Astrocyte (in vitro differentiated cells and primary cell): ENCODE measurements at regions not wholly inside any gene's neighbourhood (a gene's known extent, or its start where the extent isn't known, plus 50 kb on each side); places are given as distances from the start of the nearest gene placed in this dataset.

Experiments
- DNase-seq: peaks from one replicate; pipeline ENCODE4 v3.0.0-alpha.2; 2010; ENCODE audit warnings: low read depth
- FAIRE-seq: peaks from 2 replicates; lab custom pipeline; 2011; peaks lifted over from hg19 to GRCh38; lab: Jason Lieb, UNC
- H2AFZ ChIP-seq: 2 replicates; pipeline ENCODE4 v1.6.0; 2012; ENCODE audit warnings: low read depth, low read length, inconsistent platforms
- H3K27ac ChIP-seq: 2 replicates; pipeline ENCODE4 v1.5.1; 2011; ENCODE audit warnings: low read depth, low read length, inconsistent platforms
- H3K27me3 ChIP-seq: 2 replicates; pipeline ENCODE4 v1.6.0; 2011; ENCODE audit warnings: low read length, inconsistent platforms; ENCODE audit not compliant: insufficient read depth
- H3K36me3 ChIP-seq: 2 replicates; pipeline ENCODE4 v1.5.1; 2011; ENCODE audit warnings: low read length, inconsistent platforms; ENCODE audit not compliant: insufficient read depth
- H3K4me1 ChIP-seq: 2 replicates; pipeline ENCODE4 v1.5.1; 2011; ENCODE audit warnings: low read length, inconsistent platforms; ENCODE audit not compliant: insufficient read depth
- H3K4me2 ChIP-seq: 2 replicates; pipeline ENCODE4 v1.6.0; 2012; ENCODE audit warnings: low read length, inconsistent platforms
- H3K4me3 ChIP-seq: 2 replicates; pipeline ENCODE4 v1.5.1; 2011; ENCODE audit warnings: low read depth, mild to moderate bottlenecking, low read length, inconsistent platforms; ENCODE audit not compliant: insufficient read depth
- H3K79me2 ChIP-seq: 2 replicates; pipeline ENCODE4 v1.6.0; 2012; ENCODE audit warnings: mild to moderate bottlenecking, low read length, inconsistent platforms; ENCODE audit not compliant: insufficient read depth
- H3K9ac ChIP-seq: 2 replicates; pipeline ENCODE4 v1.6.0; 2012; ENCODE audit warnings: mild to moderate bottlenecking, low read length, inconsistent platforms
- H3K9me3 ChIP-seq: 2 replicates; pipeline ENCODE4 v1.5.1; 2012; ENCODE audit warnings: low read depth, mild to moderate bottlenecking, low read length, inconsistent platforms; ENCODE audit not compliant: insufficient read depth
- H4K20me1 ChIP-seq: 2 replicates; pipeline ENCODE4 v1.6.0; 2012; ENCODE audit warnings: low read length, inconsistent platforms; ENCODE audit not compliant: insufficient read depth
- H3K27ac Mint-ChIP-seq: one replicate; pipeline ENCODE4 v1.8.0; 2021; ENCODE audit warnings: mild to moderate bottlenecking, mixed read lengths; ENCODE audit not compliant: unreplicated experiment
- H3K27me3 Mint-ChIP-seq: one replicate; pipeline ENCODE4 v1.8.0; 2021; ENCODE audit warnings: low read depth, mixed read lengths; ENCODE audit not compliant: unreplicated experiment
- H3K36me3 Mint-ChIP-seq: one replicate; pipeline ENCODE4 v1.8.0; 2021; ENCODE audit warnings: low read depth, mixed read lengths; ENCODE audit not compliant: unreplicated experiment
- H3K4me1 Mint-ChIP-seq: one replicate; pipeline ENCODE4 v1.8.0; 2021; ENCODE audit warnings: low read depth, mixed read lengths; ENCODE audit not compliant: unreplicated experiment
- H3K4me3 Mint-ChIP-seq: one replicate; pipeline ENCODE4 v1.8.0; 2021; ENCODE audit warnings: mild to moderate bottlenecking, moderate library complexity, mixed read lengths; ENCODE audit not compliant: unreplicated experiment
- H3K9me3 Mint-ChIP-seq: one replicate; pipeline ENCODE4 v1.8.0; 2021; ENCODE audit warnings: mild to moderate bottlenecking, mixed read lengths; ENCODE audit not compliant: unreplicated experiment
- EZH2 ChIP-seq: IDR thresholded peaks from 2 replicates; pipeline ENCODE4 v1.6.1; 2012; ENCODE audit warnings: mild to moderate bottlenecking, low read length, inconsistent platforms; ENCODE audit not compliant: insufficient read depth
- TF ChIP-seq, protein P1 (sequence below): IDR thresholded peaks from 2 replicates; pipeline ENCODE4 v1.5.1; 2011; ENCODE audit warnings: low read depth, mild to moderate bottlenecking, inconsistent platforms, low read length, moderate library complexity; ENCODE audit not compliant: insufficient read depth

DNA sequence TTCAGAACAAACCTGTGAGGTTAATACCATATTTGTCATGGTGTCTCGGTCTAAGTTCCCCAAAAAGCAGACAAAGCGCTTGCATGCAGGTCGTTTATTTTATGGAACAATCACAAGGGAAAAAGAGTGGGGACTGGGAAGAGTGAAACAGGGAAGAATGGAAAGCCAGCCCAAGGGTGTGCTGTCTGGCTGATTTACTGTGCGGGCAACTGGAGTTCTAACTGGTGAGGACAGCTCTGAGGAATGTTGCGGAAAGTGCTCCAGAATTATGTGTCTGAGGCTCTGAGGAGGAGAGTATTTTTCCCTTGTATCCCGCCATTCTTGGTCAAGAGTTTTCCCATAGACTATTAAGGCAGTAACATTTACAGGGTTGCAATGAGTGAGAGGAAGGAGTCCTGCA lies 465.4 kb downstream of the RMST start:
- no peak overlapping the region for H3K9ac ChIP-seq
- H3K79me2 ChIP-seq = no peaks in the 10 kb centered on the region
- peaks cover 4% of the 10 kb centered on the region for H3K27me3 ChIP-seq
- H4K20me1 ChIP-seq = no peaks in the 10 kb centered on the region
- Mint-ChIP-seq H3K27ac (peak overlapping the region; percentile 34), H3K9me3 (no peaks in the 10 kb centered on the region), H3K4me1 (peaks cover 15% of the 10 kb centered on the region), H3K36me3 (no peaks in the 10 kb centered on the region), H3K4me3 (no peak overlapping the region), H3K27me3 (no peaks in the 10 kb centered on the region)
- H3K36me3 ChIP-seq = no peaks in the 10 kb centered on the region
- no peak for DNase-seq
- no peak overlapping the region for H3K27ac ChIP-seq
- no peaks in the 10 kb centered on the region for H3K4me1 ChIP-seq
- H3K9me3 ChIP-seq = no peaks in the 10 kb centered on the region
- TF ChIP-seq, protein P1, sequence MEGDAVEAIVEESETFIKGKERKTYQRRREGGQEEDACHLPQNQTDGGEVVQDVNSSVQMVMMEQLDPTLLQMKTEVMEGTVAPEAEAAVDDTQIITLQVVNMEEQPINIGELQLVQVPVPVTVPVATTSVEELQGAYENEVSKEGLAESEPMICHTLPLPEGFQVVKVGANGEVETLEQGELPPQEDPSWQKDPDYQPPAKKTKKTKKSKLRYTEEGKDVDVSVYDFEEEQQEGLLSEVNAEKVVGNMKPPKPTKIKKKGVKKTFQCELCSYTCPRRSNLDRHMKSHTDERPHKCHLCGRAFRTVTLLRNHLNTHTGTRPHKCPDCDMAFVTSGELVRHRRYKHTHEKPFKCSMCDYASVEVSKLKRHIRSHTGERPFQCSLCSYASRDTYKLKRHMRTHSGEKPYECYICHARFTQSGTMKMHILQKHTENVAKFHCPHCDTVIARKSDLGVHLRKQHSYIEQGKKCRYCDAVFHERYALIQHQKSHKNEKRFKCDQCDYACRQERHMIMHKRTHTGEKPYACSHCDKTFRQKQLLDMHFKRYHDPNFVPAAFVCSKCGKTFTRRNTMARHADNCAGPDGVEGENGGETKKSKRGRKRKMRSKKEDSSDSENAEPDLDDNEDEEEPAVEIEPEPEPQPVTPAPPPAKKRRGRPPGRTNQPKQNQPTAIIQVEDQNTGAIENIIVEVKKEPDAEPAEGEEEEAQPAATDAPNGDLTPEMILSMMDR = no peak
- no peak for TF ChIP-seq EZH2
- FAIRE-seq = no peak
- no peak overlapping the region for H3K4me3 ChIP-seq
- H2AFZ ChIP-seq = no peak overlapping the region
- no peak overlapping the region for H3K4me2 ChIP-seq

DNA sequence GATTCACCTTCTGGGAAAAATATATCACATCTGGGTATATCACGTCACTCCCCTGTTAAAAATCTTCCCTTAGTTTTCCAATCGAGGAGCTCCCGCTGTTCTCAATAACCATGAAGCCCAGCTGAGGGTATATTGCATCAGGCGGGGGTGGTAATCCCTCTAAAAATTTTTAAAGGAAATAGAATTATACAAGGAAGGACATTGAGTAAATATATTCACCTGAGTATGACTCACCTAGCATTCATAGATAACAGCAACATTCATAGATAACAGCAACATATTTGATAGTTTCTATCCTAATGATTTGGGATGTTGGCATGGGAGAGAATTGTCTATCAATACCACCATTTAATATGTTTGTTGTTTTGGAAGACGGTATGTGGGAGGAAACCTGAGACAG lies 473.6 kb downstream of the RMST start:
- H3K4me2 ChIP-seq = no peak overlapping the region
- Mint-ChIP-seq H3K9me3 (no peaks in the 10 kb centered on the region), H3K27ac (no peak overlapping the region), H3K4me1 (peaks cover 8% of the 10 kb centered on the region), H3K4me3 (no peak overlapping the region), H3K36me3 (no peaks in the 10 kb centered on the region), H3K27me3 (peaks cover 5% of the 10 kb centered on the region)
- no peaks in the 10 kb centered on the region for H3K4me1 ChIP-seq
- H3K27ac ChIP-seq = no peak overlapping the region
- no peak overlapping the region for H2AFZ ChIP-seq
- no peaks in the 10 kb centered on the region for H3K27me3 ChIP-seq
- DNase-seq = no peak
- H4K20me1 ChIP-seq = no peaks in the 10 kb centered on the region
- no peaks in the 10 kb centered on the region for H3K9me3 ChIP-seq
- no peak overlapping the region for H3K4me3 ChIP-seq
- no peaks in the 10 kb centered on the region for H3K79me2 ChIP-seq
- no peak overlapping the region for H3K9ac ChIP-seq
- no peak for TF ChIP-seq EZH2
- TF ChIP-seq, protein P1 = no peak
- no peak for FAIRE-seq
- no peaks in the 10 kb centered on the region for H3K36me3 ChIP-seq

DNA sequence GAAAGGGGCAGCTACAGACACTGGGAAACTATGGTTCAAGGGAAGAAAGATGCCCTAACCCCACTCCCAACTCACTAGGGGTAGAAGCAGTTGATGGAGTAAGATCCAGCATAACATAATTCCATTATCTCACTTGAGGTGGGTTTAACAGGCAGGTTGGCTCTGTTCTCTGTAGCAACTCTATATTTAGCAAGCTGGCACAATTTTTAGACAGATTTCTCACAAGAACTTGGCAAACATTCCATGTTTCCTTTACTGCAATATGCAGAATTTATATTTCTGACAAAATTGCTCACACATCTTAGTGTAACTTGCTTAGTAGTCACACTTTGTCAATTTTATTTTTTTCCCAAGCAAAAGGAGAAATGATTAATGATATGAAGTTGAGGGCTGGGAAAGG lies 475.4 kb downstream of the RMST start:
- Mint-ChIP-seq H3K4me3 (no peak overlapping the region), H3K36me3 (no peaks in the 10 kb centered on the region), H3K27me3 (peaks cover 5% of the 10 kb centered on the region), H3K4me1 (peaks cover 8% of the 10 kb centered on the region), H3K9me3 (no peaks in the 10 kb centered on the region), H3K27ac (no peak overlapping the region)
- Histone ChIP-seq H3K4me2 (no peak overlapping the region), H3K9ac (no peak overlapping the region), H2AFZ (no peak overlapping the region), H3K36me3 (no peaks in the 10 kb centered on the region), H3K4me3 (no peak overlapping the region), H3K79me2 (no peaks in the 10 kb centered on the region), H3K9me3 (peaks cover 2% of the 10 kb centered on the region), H4K20me1 (no peaks in the 10 kb centered on the region), H3K27ac (no peak overlapping the region), H3K4me1 (no peaks in the 10 kb centered on the region), H3K27me3 (no peaks in the 10 kb centered on the region)
- TF ChIP-seq, protein P1 = no peak
- no peak for TF ChIP-seq EZH2
- DNase-seq (no peak), FAIRE-seq (no peak)
